Prostate gland (tissue), 2 donors: ENCODE measurements at regions not wholly inside any gene's neighbourhood (a gene's known extent, or its start where the extent isn't known, plus 50 kb on each side); places are given as distances from the start of the nearest gene placed in this dataset.

ENCODE experiments used
- DNase-seq: peaks from one replicate; pipeline ENCODE4 v3.0.0-alpha.2; 2019; ENCODE audit warnings: low spot score
- H3K27ac ChIP-seq, 2 donors: fragments of 200-600 bp; sonication (generic); 2 replicates each; pipeline ENCODE4 v1.5.1; 2017 to 2019
- H3K27me3 ChIP-seq: fragments of 200-600 bp; sonication (generic); replicated peaks from 2 replicates; pipeline ENCODE4 v1.5.1; 2019; ENCODE audit not compliant: insufficient read depth
- H3K36me3 ChIP-seq, 2 donors: fragments of 200-600 bp; sonication (generic); 1 replicate in 1 of 2; 2 replicates in 1 of 2; pipeline versions ENCODE4 v1.5.1 to v1.8.1; 2017 to 2019
- H3K4me1 ChIP-seq: fragments of 200-600 bp; sonication (generic); replicated peaks from 2 replicates; pipeline ENCODE4 v1.5.1; 2019
- H3K4me3 ChIP-seq, 2 donors: fragments of 200-600 bp; sonication (generic); 2 replicates each; pipeline ENCODE4 v1.5.1; 2017 to 2019
- H3K9me3 ChIP-seq: fragments of 200-600 bp; sonication (generic); 2 replicates; pipeline ENCODE4 v1.5.1; 2017
- POLR2A ChIP-seq: fragments of 450-650 bp; IDR thresholded peaks from one replicate; pipeline ENCODE4 v1.6.1; 2016; ENCODE audit warnings: antibody characterized with exemption, mild to moderate bottlenecking
- POLR2AphosphoS5 ChIP-seq: sonication (generic); formaldehyde crosslinking; IDR thresholded peaks from one replicate; pipeline ENCODE4 v1.6.1; 2017; ENCODE audit warnings: antibody characterized with exemption
- WGBS: methylation state at CpG from one replicate; pipeline ENCODE4 v1.1.5; 2018; 5-methylcytosine and 5-hydroxymethylcytosine counted together
- intact Hi-C: fragments of 100-400 bp; cut with DNase I; formaldehyde crosslinking; loops from one replicate; pipeline ENCODE4 v1.14.2; 2022
- TF ChIP-seq, protein P1 (sequence below), 4 experiments: fragments of 200-600 bp in 2 of 4; fragments of 450-650 bp in 2 of 4; sonication (generic) in 2 of 4; IDR thresholded peaks; 1 replicate in 3 of 4; 2 replicates in 1 of 4; pipeline ENCODE4 v1.5.1; 2016 to 2019; ENCODE audit warnings: antibody characterized with exemption in 4 of 4, mild to moderate bottlenecking in 2 of 4, moderate library complexity in 2 of 4

- intact Hi-C loops, result no loop called here
- H3K4me3 ChIP-seq, result no peak overlapping the region
- WGBS, result 12% methylated on average over 1 of the region's 1 CpG
- no peaks in the 10 kb centered on the region for H3K27me3 ChIP-seq
- TF ChIP-seq, protein P1, sequence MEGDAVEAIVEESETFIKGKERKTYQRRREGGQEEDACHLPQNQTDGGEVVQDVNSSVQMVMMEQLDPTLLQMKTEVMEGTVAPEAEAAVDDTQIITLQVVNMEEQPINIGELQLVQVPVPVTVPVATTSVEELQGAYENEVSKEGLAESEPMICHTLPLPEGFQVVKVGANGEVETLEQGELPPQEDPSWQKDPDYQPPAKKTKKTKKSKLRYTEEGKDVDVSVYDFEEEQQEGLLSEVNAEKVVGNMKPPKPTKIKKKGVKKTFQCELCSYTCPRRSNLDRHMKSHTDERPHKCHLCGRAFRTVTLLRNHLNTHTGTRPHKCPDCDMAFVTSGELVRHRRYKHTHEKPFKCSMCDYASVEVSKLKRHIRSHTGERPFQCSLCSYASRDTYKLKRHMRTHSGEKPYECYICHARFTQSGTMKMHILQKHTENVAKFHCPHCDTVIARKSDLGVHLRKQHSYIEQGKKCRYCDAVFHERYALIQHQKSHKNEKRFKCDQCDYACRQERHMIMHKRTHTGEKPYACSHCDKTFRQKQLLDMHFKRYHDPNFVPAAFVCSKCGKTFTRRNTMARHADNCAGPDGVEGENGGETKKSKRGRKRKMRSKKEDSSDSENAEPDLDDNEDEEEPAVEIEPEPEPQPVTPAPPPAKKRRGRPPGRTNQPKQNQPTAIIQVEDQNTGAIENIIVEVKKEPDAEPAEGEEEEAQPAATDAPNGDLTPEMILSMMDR (IDR thresholded peaks at IDR 0.05), result no peak
- TF ChIP-seq POLR2AphosphoS5 (no peak), POLR2A (no peak)
- no peaks in the 10 kb centered on the region for H3K36me3 ChIP-seq
- H3K27ac ChIP-seq, result no peak overlapping the region
- DNase-seq, result no peak
- no peaks in the 10 kb centered on the region for H3K9me3 ChIP-seq
- no peaks in the 10 kb centered on the region for H3K4me1 ChIP-seq
Measured at GRCh38 chr6:160831739-160832138, 129.7 kb downstream of the PLG start.

DNA sequence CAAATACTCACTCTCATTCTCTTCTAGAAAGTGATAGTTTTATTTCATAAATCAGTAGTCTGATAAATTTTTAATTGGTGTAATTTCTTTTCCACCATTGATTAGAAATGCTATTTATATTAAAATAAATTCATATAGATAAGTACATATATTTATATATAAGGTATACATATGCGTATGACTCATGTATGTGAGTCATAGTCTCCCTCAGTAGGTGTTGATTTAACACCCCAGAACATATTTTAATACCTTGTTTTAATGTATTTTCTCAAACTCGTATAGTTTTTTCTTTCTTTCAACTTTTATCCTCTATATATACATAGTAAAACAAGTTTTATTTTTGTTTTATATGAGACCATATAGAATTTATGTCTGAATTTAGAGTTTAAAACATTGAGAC is 130.4 kb downstream of the PLG start:
- TF ChIP-seq, protein P1 (IDR thresholded peaks at IDR 0.05), result no peak
- TF ChIP-seq POLR2AphosphoS5, result no peak
- no peak for TF ChIP-seq POLR2A
- H3K9me3 ChIP-seq, result no peaks in the 10 kb centered on the region
- 56% methylated on average over 2 of the region's 2 CpGs for WGBS
- no peaks in the 10 kb centered on the region for H3K4me1 ChIP-seq
- H3K4me3 ChIP-seq, result no peak overlapping the region
- H3K27me3 ChIP-seq, result no peaks in the 10 kb centered on the region
- intact Hi-C loops, result no loop called here
- H3K36me3 ChIP-seq, result no peaks in the 10 kb centered on the region
- no peak for DNase-seq
- H3K27ac ChIP-seq, result no peak overlapping the region

- intact Hi-C loops, result no loop called here
- no peak for TF ChIP-seq POLR2AphosphoS5
- no peak for TF ChIP-seq POLR2A
- TF ChIP-seq, protein P1 (IDR thresholded peaks at IDR 0.05), result no peak
- H3K36me3 ChIP-seq, result no peaks in the 10 kb centered on the region
Measured at GRCh38 chr6:160837146-160837545, 135.1 kb downstream of the PLG start.

DNA sequence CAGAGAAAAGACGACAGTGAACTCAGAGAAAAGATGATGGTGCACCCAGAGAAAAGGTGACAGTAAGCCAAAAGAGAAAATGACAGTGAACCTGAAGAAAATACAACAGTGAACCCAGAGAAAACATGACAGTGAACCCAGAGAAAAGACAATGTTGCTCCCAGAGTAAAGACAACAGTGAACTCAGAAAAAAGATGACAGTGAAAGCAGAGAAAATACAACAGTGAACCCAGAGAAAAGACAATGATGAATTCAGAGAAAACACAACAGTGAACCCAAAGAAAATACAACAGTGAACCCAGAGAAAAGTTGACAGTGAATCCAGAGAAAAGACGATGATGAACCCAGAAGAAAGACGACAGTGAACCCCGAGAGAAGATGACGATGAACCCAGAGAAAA is 140.5 kb upstream of the MAP3K4 start:
- WGBS, result 95% methylated on average over 5 of the region's 5 CpGs
- Histone ChIP-seq H3K36me3 (no peaks in the 10 kb centered on the region), H3K4me3 (no peak overlapping the region), H3K4me1 (no peaks in the 10 kb centered on the region), H3K27me3 (no peaks in the 10 kb centered on the region), H3K9me3 (no peaks in the 10 kb centered on the region), H3K27ac (no peak overlapping the region)
- TF ChIP-seq, protein P1 (IDR thresholded peaks at IDR 0.05), result no peak
- no peak for TF ChIP-seq POLR2A
- TF ChIP-seq POLR2AphosphoS5, result no peak
- DNase-seq, result no peak
- intact Hi-C loops, result no loop called here

More at GRCh38 chr6:160837146-160837545, 135.1 kb downstream of the PLG start:
- no peak for DNase-seq
- no peak overlapping the region for H3K27ac ChIP-seq
- 94% methylated on average over 13 of the region's 13 CpGs for WGBS
- no peaks in the 10 kb centered on the region for H3K9me3 ChIP-seq
- no peak overlapping the region for H3K4me3 ChIP-seq
- H3K27me3 ChIP-seq, result no peaks in the 10 kb centered on the region
- H3K4me1 ChIP-seq, result no peaks in the 10 kb centered on the region

- H3K36me3 ChIP-seq, result no peaks in the 10 kb centered on the region
- no peak for DNase-seq
- no peak for TF ChIP-seq POLR2AphosphoS5
- TF ChIP-seq, protein P1 (IDR thresholded peaks at IDR 0.05), result no peak
- no peak for TF ChIP-seq POLR2A
- intact Hi-C loops, result no loop called here
- no peaks in the 10 kb centered on the region for H3K27me3 ChIP-seq
- H3K27ac ChIP-seq, result no peak overlapping the region
- H3K9me3 ChIP-seq, result no peaks in the 10 kb centered on the region
- no peak overlapping the region for H3K4me3 ChIP-seq
- H3K4me1 ChIP-seq, result no peaks in the 10 kb centered on the region
- WGBS, result 90% methylated on average over 7 of the region's 7 CpGs
Measured at GRCh38 chr6:160853946-160854345, 137.6 kb upstream of the MAP3K4 start.
